Gastrocnemius medialis (tissue), 4 donors: ENCODE measurements at regions not wholly inside any gene's neighbourhood (a gene's known extent, or its start where the extent isn't known, plus 50 kb on each side); places are given as distances from the start of the nearest gene placed in this dataset.

Experiments
- ATAC-seq, 2 donors: fragments of 150-250 bp; one replicate each; pipeline ENCODE4 v1.9.1; 2016
- DNase-seq, 2 donors: peaks; one replicate each; pipeline ENCODE4 v3.0.0-alpha.2; 2019
- H3K27ac ChIP-seq, 4 donors: fragments of 200-600 bp; sonication (generic); 1 replicate in 1 of 4; 2 replicates in 3 of 4; pipeline ENCODE4 v1.5.1; 2016 to 2018; ENCODE audit warnings: mild to moderate bottlenecking in 2 of 4, moderate library complexity in 1 of 4
- H3K27me3 ChIP-seq, 3 donors: fragments of 200-600 bp; sonication (generic) in 2 of 3; 1 replicate in 1 of 3; 2 replicates in 2 of 3; pipeline versions ENCODE4 v1.5.1 to v1.6.0; 2016 to 2019; ENCODE audit warnings: mild to moderate bottlenecking in 1 of 3, moderate library complexity in 1 of 3
- H3K36me3 ChIP-seq, 2 donors: fragments of 200-600 bp; sonication (generic) in 1 of 2; one replicate each; pipeline ENCODE4 v1.5.1; 2017 to 2018
- H3K4me1 ChIP-seq, 2 donors: fragments of 200-600 bp; sonication (generic) in 1 of 2; one replicate each; pipeline ENCODE4 v1.5.1; 2016 to 2017; ENCODE audit warnings: mild to moderate bottlenecking in 2 of 2
- H3K4me3 ChIP-seq, 4 donors: fragments of 200-600 bp; sonication (generic) in 3 of 4; 1 replicate in 1 of 4; 2 replicates in 3 of 4; pipeline ENCODE4 v1.5.1; 2016 to 2019; ENCODE audit warnings: mild to moderate bottlenecking in 2 of 4
- H3K9me3 ChIP-seq, 3 donors: fragments of 200-600 bp; sonication (generic) in 2 of 3; 1 replicate in 1 of 3; 2 replicates in 2 of 3; pipeline ENCODE4 v1.5.1; 2016 to 2019
- POLR2A ChIP-seq, 2 donors: fragments of 450-650 bp; IDR thresholded peaks; one replicate each; pipeline ENCODE4 v1.6.1; 2017; ENCODE audit warnings: antibody characterized with exemption in 2 of 2, mild to moderate bottlenecking in 2 of 2, moderate library complexity in 2 of 2
- in situ Hi-C, 4 donors: fragments of 200-750 bp; cut with MboI; loops; one replicate each; pipeline versions ENCODE4 v1.15.0 to v1.8.0; 2017; ENCODE audit warnings: low sequenced_read_pairs in 4 of 4
- intact Hi-C: fragments of 100-400 bp; cut with DNase I; formaldehyde crosslinking; loops from one replicate; pipeline ENCODE4 v1.15.1; 2023; ENCODE audit warnings: low total_unique reads
- TF ChIP-seq, protein P1 (sequence below), 5 experiments: fragments of 450-650 bp in 3 of 5; fragments of 200-600 bp in 2 of 5; sonication (generic) in 2 of 5; IDR thresholded peaks in 4 of 5; conservative IDR thresholded peaks in 1 of 5; 1 replicate in 4 of 5; 2 replicates in 1 of 5; pipeline ENCODE4 v1.5.1; 2016 to 2019; ENCODE audit warnings: antibody characterized with exemption in 5 of 5, mild to moderate bottlenecking in 3 of 5, moderate library complexity in 3 of 5

DNA sequence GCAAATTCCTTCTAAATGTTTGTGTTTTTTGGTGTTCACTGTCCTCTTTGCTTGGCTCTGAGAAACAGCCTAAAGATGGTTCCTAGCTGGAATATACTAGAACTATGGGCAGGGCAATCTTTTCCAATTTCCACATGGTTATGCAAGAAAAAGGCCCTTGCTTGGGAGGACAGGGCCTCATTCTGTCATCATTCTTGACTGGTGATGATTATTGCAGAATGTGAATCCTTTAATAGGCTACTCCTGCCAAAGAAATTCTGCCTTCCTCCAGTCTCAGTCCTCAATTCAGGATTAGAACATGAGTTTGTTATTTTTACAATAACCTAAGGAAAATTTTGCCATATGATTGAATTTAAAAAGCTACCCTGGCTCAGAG is 218.7 kb downstream of the HNMT start:
- Histone ChIP-seq H3K4me1 (no peaks in the 10 kb centered on the region), H3K9me3 (no peaks in the 10 kb centered on the region), H3K27ac (peak overlapping the region in 1 of 4 donors; percentile 18), H3K4me3 (no peak overlapping the region), H3K27me3 (no peaks in the 10 kb centered on the region), H3K36me3 (no peaks in the 10 kb centered on the region)
- in situ Hi-C loops (no loop called here), intact Hi-C loops (no loop called here)
- no peak for TF ChIP-seq POLR2A (IDR thresholded peaks at IDR 0.05)
- TF ChIP-seq, protein P1, sequence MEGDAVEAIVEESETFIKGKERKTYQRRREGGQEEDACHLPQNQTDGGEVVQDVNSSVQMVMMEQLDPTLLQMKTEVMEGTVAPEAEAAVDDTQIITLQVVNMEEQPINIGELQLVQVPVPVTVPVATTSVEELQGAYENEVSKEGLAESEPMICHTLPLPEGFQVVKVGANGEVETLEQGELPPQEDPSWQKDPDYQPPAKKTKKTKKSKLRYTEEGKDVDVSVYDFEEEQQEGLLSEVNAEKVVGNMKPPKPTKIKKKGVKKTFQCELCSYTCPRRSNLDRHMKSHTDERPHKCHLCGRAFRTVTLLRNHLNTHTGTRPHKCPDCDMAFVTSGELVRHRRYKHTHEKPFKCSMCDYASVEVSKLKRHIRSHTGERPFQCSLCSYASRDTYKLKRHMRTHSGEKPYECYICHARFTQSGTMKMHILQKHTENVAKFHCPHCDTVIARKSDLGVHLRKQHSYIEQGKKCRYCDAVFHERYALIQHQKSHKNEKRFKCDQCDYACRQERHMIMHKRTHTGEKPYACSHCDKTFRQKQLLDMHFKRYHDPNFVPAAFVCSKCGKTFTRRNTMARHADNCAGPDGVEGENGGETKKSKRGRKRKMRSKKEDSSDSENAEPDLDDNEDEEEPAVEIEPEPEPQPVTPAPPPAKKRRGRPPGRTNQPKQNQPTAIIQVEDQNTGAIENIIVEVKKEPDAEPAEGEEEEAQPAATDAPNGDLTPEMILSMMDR (IDR thresholded peaks at IDR 0.05 in 4 of 5, conservative IDR thresholded peaks at IDR 0.05 in 1 of 5), result no peak
- DNase-seq (peak in 1 of 2 donors; percentile 14), ATAC-seq (peak in 1 of 2 donors; percentile 64)

DNA sequence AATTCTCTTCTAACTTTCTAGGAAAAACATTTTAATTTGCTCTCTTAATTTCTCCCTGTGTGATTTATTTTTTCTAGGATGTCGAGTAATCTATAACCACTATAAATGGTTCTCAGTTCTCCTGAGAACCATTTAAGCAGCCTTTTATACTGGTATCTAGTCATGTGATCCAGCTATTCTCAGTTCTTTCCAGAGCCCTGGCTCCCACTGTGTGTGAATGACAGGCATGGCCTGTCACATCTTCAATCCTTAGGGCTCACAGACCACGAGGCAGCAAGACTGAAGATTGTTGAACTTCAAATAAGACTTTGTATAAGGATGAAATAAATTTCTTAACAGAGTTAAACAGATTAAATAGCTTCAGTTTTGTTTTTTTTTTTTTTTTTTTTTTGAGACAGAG is 219.4 kb downstream of the HNMT start:
- H3K4me3 ChIP-seq, result no peak overlapping the region
- no peaks in the 10 kb centered on the region for H3K4me1 ChIP-seq
- no peaks in the 10 kb centered on the region for H3K9me3 ChIP-seq
- peak overlapping the region in 1 of 4 donors; percentile 18 for H3K27ac ChIP-seq
- in situ Hi-C loops, result no loop called here
- ATAC-seq (no peak), DNase-seq (no peak)
- no peaks in the 10 kb centered on the region for H3K27me3 ChIP-seq
- H3K36me3 ChIP-seq, result no peaks in the 10 kb centered on the region
- TF ChIP-seq, protein P1 (IDR thresholded peaks at IDR 0.05 in 4 of 5, conservative IDR thresholded peaks at IDR 0.05 in 1 of 5), result no peak
- no peak for TF ChIP-seq POLR2A (IDR thresholded peaks at IDR 0.05)
- intact Hi-C loops, result no loop called here

- H3K36me3 ChIP-seq, result no peaks in the 10 kb centered on the region
- no peak overlapping the region for H3K27ac ChIP-seq
- H3K4me1 ChIP-seq, result no peaks in the 10 kb centered on the region
- intact Hi-C loops (no loop called here), in situ Hi-C loops (no loop called here)
- no peaks in the 10 kb centered on the region for H3K9me3 ChIP-seq
- no peak for ATAC-seq
- no peak for DNase-seq
- H3K27me3 ChIP-seq, result no peaks in the 10 kb centered on the region
- no peak for TF ChIP-seq POLR2A (IDR thresholded peaks at IDR 0.05)
- TF ChIP-seq, protein P1 (IDR thresholded peaks at IDR 0.05 in 4 of 5, conservative IDR thresholded peaks at IDR 0.05 in 1 of 5), result no peak
- no peak overlapping the region for H3K4me3 ChIP-seq
Observed at GRCh38 chr2:138184428-138184827, 220.2 kb downstream of the HNMT start.

- intact Hi-C loops (no loop called here), in situ Hi-C loops (no loop called here)
- TF ChIP-seq, protein P1 (IDR thresholded peaks at IDR 0.05 in 4 of 5, conservative IDR thresholded peaks at IDR 0.05 in 1 of 5), result no peak
- no peak for TF ChIP-seq POLR2A (IDR thresholded peaks at IDR 0.05)
Observed at GRCh38 chr2:138185827-138186226, 221.6 kb downstream of the HNMT start.

GRCh38 chr2:138187221-138187620 is 222.9 kb downstream of the HNMT start:
- H3K4me3 ChIP-seq, result no peak overlapping the region
- H3K27me3 ChIP-seq, result no peaks in the 10 kb centered on the region
- in situ Hi-C loops (no loop called here), intact Hi-C loops (no loop called here)
- DNase-seq (no peak), ATAC-seq (no peak)
- TF ChIP-seq POLR2A (IDR thresholded peaks at IDR 0.05), result no peak
- TF ChIP-seq, protein P1 (IDR thresholded peaks at IDR 0.05 in 4 of 5, conservative IDR thresholded peaks at IDR 0.05 in 1 of 5), result no peak
- H3K27ac ChIP-seq, result no peak overlapping the region
- H3K9me3 ChIP-seq, result no peaks in the 10 kb centered on the region
- no peaks in the 10 kb centered on the region for H3K36me3 ChIP-seq
- H3K4me1 ChIP-seq, result no peaks in the 10 kb centered on the region

More at GRCh38 chr2:138185827-138186226, 221.6 kb downstream of the HNMT start:
- Histone ChIP-seq H3K9me3 (no peaks in the 10 kb centered on the region), H3K4me1 (no peaks in the 10 kb centered on the region), H3K27me3 (no peaks in the 10 kb centered on the region), H3K36me3 (no peaks in the 10 kb centered on the region), H3K4me3 (no peak overlapping the region), H3K27ac (no peak overlapping the region)
- ATAC-seq (no peak), DNase-seq (no peak)
